ENCODE measurements at regions not wholly inside any gene's neighbourhood (a gene's known extent, or its start where the extent isn't known, plus 50 kb on each side); places are given as distances from the start of the nearest gene placed in this dataset.

DNA sequence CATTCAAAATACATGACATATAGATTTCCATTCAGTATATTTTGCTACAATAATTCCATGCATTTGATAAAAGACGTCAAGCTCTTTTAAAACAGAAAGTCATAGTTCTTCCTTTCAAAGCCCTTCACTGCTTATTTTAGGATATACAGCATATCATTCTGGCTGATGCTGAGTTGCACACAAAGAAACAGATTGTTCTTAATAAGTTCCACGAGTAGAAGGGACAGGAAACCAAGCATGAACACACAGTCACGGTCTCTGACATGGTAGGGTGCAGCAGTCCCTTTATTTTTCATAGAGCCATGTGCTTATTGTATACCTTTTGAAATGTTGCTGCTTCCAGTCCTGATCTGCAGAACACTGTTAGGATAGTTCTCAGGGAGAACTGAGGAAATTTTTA is 85.4 kb downstream of the MAGEB10 start:
- no peak for TF ChIP-seq CTCF (IDR thresholded peaks at IDR 0.05)

GRCh38 chrX:27890611-27891010 is 82.8 kb downstream of the MAGEB10 start:
- TF ChIP-seq CTCF (IDR thresholded peaks at IDR 0.05) = no peak

DNA sequence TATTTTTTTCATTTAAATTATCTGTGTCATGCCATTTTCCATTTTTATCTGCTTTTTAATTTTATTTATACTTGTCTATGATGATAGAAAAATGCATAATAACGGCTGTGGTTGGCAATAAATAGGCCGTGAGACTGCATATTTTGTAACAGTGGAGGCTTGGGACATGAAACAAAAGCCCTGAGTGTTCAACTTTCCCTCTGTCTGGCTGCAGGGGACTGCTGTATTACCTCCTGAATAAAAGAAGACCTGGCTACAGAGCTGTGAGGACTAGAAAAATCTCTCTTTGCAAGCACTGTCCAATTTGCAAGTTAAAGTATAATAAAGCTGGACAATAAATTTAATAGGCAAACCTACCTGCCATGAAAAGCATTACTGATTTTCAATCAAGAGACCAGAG is 82.1 kb downstream of the MAGEB10 start:
- TF ChIP-seq CTCF (IDR thresholded peaks at IDR 0.05) = no peak

DNA sequence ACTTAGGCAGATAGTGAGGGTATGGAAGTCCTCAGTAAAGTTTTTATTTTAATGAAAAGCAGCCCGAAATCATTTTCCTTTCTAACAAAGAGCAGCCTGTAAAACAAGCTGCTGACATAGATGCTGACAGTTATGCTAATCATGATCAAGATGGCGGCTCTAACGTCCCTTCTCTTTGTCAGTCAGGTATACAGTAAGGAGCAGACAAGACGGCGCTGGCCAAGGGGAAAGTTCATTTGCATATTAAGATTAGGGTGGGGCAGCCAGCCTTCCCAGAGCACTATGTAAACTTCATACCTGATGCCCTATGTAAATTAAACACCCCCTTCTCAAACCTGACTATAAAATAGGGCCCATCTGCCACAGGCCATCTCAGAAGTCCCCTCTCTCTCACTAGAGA is 76.9 kb downstream of the MAGEB10 start:
- no peak for TF ChIP-seq CTCF (IDR thresholded peaks at IDR 0.05)

DNA sequence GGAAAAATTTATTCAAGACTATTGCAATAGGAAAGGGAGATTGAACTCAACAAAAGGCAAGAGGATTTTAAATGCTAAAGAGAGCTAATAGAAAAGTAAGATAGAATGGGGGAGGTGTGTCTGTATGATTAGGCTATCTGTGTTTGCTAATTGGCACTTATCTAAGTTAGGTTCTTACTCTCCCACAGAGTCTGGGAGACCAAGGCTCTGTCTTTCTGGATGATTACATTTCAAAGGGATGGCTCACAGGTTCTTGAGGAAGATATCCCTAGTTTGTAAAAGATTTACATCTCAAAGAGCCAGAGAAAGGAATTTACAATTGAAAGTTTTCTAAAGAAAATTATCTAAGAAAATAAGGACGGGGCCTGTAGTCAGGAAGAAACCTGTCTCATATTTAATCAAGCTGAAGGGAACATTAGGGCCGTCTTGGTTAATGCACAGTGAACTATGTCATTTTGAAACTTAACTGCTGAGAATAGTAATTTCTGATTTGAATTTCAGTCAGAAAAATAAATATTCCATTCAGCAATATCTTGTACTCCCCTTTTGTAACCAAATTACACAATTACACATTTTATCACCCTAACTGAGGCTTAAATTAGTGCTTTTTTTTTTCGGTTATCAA is 75.8 kb downstream of the MAGEB10 start:
- no peak for TF ChIP-seq CTCF (IDR thresholded peaks at IDR 0.05)

- no peak for TF ChIP-seq CTCF (IDR thresholded peaks at IDR 0.05)
Observed at GRCh38 chrX:27882695-27883094, 74.9 kb downstream of the MAGEB10 start.

GRCh38 chrX:27878862-27879261 is 71.1 kb downstream of the MAGEB10 start:
- TF ChIP-seq CTCF (IDR thresholded peaks at IDR 0.05) = no peak

All from LNCAP (cell line).